HG03460 (cell line): ENCODE measurements at regions not wholly inside any gene's neighbourhood (a gene's known extent, or its start where the extent isn't known, plus 50 kb on each side); places are given as distances from the start of the nearest gene placed in this dataset.

Source experiments
- ATAC-seq: cut with Tn5 transposase; IDR thresholded peaks from one replicate; pipeline ENCODE4 v1.9.1; 2021; ENCODE audit not compliant: unreplicated experiment

DNA sequence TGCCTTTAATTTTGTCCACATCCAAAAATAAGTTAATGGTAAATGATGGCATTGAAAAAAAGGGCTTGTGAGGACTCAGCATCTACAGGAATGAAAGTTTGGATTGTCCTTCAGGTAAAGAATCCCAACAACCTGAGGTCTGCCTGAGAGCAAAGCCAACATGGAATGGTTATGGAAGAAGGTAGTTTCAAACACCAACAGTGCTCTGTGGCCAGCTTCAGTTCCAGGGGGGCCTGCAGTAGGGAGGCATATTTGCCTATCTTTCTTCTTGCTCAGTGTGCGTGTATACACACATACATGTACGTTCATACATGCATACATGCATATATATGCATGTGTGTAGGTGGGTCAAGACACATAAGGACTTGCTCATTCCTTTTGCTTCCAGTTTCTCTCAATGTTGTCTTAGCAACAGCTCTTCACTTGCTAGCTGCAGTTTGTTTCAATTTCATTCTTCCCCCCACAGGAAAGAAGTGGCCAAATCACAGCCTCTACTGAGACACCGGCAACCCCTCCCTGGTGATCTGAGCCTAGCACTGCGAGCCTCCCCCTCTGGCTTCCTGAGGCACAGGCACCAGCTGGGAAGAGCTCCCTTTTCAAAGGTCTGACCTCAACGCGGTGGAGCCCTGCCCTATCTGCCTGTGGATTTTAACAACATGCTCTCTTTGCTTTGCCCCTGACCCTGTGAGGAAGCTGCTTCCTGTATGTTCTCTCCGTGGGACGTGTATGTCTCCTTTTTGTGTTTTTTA is 146.2 kb downstream of the KLF13 start:
- peak; percentile 81 for ATAC-seq

DNA sequence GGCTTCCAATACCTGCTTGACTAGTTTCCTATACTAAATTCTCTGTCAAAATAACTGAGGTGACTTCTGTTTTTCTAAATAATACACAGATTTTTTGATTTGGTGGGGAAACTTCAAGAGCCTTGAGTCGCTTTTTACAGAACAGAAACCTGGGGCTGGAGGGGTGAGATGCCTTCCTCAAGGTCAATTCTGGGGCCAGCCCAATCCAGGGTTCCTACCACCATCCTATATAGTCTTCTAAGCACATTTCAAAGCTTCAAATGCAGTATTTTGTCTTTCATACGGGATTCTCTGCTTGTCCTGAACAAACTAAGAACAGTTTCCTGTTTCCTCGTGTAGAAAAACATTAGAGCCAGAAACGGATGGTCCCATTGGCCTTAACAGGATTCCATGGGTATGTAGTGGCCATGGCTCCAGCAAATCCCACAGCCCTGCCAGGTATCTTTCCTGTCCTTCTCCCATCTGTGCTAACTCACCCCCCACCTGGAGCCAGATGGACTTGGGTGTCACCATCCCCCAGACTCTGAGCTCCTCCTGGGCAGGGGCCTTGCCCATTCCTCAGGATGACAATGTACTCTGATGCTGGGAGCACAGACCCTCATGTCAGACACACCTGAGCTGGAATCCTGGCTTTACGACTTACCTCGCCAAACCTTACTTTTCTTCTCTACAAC is 146.9 kb downstream of the KLF13 start:
- no peak for ATAC-seq

DNA sequence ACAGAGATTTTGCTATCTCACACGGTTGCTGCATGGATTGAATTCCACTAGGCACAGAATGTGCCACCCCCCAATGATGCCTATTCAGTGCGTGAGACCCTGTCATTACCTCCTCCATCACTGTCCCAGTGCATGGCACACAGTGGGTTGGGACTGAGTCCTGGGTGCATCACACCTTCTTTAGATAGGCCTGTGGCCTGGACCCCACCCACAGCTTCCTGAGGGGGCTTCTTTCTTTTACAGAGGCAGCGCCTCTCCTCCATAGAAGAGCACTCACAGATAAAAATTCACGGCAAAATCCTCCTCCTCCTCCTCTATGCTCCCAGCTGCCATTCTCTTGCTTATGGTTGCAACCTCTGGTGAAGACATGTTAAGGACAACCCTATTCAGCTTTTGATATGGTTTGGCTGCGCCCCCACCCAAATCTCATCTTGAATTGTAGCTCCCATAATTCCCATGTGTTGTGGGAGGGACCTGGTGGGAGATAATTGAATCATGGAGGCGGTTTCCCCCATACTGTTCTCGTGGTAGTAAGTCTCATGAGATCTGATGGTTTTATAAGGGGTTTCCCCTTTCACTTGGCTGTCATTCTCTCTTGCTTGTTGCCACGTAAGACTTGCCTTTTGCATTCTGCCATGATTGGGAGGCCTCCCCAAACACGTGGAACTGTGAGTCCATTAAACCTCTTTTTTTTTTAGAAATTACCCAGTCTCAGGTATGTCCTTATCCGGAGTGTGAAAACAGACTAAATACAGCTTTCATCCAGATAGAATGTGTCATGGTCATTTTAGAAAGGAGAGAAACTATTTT is 147.6 kb downstream of the KLF13 start:
- ATAC-seq = no peak

DNA sequence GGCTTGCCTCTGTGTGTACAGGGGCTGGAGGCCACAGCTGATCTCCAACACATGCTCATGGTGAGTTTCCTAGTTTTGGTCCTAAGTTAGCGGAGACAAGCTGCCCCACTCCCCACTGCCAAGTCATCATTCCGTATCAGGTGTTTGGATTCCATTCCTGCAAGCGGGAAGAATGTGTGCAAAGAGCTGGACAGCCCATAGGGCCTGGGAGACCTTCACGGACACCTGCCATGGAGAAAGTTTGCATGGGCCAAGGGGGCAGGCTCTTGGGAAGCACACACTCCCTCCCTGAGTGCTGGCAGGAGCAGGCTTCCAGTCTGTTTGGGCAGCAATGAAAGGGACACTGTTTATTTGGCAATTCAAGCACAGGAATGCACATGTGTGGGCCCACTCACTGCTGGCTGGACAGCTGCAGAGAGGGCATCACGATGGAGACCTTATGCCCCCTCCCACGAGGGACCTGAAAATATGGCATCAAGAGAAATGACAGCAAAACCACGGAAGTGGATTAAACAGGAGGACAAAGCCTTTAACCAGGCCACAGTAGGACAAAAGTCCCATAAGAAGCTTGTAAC is 149.7 kb downstream of the KLF13 start:
- no peak for ATAC-seq

DNA sequence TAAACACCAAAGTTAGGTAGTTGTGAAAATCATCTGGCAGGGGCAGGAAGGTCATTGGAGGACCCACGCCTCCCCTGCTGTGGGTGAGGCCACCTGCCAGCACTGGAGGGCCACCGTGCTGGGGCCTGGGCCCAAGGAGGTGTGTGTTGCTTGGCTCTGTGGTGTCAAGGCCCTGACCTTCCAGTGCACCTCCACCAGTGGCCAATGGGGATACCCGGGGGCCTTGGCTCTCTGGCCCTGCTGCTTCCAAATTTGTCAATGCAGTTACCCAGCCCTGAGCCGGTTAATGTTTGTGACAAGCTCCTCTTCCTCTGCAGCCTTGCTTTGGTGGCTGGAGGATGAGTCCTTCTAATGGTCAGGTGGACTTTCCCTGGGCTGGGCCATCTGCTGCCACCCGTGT is 150.2 kb downstream of the KLF13 start:
- no peak for ATAC-seq

DNA sequence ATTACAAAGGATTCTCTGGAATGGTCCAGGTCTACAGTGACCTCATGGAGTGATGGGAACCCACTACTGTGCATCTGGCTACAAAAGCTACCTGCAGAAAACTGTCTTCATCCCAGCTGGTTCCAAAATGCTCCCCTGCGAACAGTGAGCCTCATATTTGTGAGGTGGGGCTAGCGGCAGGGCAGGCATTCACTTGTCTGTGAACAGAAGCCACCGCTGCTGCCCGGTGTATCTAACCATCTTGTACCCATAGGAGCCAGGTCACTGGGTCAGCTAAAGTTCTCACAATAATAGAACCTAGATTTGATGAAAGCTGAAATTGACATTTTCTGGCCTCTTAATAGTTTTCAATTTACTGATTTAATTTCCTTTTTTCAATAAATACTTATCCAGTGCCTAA is 150.7 kb downstream of the KLF13 start:
- ATAC-seq = no peak

DNA sequence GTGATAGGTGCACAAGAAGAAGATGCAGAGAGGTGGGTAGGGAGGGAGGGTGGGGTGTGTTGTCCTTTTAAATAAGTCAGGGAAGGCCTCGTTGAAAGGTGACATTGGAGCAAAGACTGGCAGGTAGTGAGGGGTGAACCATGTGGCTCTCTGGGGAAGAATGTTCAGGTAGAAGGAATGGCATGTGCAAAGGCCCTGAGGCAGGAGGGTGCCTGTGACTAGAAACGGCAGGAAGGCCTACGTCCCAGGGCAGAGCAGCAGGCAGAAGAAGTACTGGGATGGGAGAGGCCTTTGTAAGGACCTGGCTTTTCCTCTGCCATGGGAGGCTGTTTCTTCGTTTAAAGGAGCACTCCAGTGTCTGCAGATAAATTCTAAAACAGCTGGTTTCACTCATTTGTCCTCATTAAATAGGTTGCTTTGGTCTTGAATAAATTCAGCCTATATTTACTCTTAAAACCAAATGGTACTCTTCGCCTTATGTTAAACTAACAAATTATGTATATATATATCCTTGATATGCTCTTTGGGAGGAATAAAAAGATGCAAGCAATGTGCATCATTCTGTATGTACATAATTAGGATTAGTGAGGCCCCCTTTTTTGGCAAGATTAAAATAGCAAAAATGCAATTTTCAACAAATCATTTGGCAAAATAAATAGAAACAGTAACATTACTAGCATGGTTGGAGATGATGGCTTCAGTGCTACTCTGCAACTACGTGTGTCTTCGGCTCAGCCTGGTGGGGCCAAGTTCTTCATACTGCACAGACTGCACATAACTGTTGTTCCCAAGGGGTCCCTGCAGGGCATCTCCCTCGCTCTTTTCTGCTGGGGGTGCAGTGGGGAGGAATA is 151.4 kb downstream of the KLF13 start:
- ATAC-seq = no peak

DNA sequence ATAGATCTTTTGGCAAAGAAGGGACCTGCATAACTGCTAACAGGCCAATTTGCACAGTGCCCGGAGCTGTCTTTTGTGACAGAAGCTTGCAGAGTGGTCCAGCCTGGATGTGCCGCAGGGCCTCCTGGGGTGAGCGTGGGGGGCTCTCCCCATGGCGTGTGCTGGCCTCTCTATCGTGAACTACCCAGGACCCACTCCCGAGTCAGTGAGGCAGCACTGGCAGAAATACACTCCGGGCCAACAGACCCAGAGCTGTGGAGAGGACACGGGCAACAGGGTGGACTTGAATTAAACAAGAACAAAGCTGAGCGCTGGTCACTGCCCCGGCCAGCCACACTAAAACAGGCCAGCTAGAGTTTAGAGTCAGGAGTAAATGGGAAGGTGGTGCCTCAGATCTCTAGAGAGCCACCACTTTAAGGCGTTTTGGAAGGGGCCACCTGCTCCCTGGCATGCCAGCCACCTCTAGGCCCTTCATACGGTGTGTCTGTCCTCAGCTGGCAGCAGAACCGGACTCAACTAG is 152.1 kb downstream of the KLF13 start:
- no peak for ATAC-seq

DNA sequence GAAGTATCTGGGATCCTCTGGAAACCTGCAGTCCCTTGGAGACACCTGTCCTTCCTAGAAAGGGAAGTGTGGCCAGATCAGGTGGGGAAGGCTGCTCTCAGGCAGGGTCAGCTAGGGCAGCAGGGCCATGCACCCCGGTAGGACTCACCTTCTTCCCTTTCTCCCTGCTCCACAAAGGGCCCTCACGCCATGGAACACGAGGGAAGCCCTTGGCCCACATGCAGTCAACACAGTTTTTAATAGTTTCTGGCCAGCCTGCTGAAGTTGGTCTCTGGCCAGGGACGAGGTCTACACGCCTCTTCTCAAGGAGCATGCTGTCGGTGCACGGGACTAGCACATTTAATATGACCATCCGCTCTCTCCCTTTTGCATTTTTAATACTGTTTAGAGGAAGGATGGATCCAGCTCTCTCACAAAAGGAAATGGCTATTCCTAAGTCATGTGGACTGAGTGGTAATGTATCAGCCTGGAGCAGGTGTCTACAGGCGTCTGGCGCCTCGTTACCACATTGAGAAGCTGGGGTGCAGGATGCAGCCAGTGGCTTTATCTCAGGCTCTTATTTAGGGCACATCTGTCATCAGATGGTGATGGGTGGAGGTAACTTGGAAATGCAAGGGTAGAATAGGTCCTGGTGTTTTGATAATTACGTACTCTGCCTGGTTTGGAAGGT is 153.9 kb downstream of the KLF13 start:
- ATAC-seq = no peak

DNA sequence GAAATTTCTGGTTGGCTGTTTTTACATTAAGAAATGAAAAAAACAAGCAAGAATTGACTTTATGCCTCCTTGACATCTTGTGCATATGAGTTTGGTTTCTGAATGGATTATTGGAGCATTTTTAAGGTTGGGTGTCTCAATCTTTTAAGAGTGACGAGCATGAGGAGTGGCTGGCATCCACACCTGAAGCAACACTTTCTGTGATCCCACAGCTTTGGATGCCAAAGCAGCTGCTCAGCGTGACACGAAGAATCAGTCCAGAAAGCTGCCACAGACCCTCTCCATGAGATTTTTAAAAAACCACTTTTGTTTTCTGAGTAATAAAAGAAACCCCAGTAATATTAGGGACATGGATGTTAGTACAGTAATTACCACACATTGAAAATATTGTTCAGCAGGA is 154.5 kb downstream of the KLF13 start:
- ATAC-seq = no peak

DNA sequence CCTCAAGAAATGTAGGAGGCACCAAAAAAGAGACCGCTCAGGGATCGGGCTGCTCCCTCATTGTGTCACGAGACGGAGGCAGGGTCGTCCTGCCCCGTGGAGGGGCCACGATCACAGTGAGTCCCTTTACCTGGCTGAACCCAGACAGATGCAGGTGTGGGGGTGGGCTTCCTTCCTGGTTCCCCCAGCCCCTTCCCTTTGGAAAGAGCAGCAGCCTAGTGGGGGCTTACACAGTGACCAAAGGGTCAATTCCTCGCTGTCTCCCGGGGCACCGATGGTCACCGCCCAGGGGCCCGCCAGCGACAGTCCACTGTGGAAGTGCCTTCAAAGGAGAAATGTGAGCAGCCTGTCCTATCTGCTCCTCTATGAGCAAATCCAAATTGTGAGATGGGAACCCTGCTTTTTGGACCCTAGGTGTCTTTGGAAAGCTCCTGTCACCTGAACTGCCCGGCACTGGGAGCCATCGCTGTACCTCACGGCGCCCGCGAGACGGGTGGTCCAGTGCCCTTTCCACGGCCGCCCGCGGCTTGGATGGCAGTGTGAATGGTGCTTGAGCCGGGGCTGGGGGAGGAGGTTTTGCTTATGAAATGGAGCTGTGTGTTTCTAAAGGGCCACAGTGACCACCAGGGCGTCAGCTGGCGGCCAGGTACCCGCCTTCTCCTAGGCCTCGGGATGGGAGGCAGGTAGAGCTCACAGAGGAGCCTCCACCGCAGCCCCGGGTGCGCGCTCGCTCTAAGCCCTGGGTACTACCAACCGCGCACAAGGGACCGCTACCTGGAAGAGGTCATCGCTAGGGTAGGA is 155.7 kb downstream of the KLF13 start:
- no peak for ATAC-seq

DNA sequence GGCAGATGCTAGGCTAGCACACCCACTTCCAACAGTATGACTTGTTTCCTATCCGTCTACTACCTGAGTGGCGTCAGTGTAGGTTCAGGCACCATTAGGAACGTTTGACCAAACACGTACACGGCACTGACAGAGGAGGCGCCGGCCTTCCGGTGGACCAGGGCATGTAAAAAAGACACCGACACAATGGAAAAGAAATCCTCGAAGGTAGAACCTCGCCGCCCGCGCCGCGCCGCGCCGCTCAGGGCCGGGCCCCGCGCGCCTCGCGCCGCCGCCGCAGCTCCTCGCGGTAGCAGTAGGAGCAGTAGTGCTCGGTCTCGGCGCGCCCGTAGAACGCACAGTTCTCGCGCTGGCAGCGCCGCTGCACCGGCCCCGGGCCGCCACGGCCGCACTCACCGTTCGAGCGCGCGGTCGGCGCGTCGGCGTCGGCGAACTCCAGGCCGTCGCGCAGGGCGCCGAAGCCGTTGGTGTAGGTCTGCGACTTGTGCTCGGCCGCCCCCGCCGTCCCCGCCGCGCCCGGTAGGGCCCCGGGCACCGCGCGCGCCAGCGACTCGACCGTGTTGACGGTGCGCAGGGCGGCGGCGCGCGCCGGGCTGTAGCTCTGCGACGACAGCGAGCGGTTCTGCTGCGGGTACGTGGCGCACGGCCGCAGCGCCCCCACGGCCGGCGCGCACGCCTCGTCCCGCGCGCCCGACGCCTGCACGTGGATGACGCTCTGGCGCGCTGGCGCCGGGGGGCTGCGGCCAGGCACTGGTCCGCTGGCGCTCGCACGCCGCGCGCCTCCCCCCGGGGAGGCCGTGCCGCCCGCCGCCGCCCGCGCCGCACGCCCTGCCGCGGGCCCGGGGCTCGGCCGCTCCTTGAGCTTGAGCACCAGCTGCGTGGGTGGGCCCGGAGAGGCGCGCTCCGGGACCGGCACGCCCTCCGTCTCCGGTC is 156.7 kb downstream of the KLF13 start:
- ATAC-seq = no peak

DNA sequence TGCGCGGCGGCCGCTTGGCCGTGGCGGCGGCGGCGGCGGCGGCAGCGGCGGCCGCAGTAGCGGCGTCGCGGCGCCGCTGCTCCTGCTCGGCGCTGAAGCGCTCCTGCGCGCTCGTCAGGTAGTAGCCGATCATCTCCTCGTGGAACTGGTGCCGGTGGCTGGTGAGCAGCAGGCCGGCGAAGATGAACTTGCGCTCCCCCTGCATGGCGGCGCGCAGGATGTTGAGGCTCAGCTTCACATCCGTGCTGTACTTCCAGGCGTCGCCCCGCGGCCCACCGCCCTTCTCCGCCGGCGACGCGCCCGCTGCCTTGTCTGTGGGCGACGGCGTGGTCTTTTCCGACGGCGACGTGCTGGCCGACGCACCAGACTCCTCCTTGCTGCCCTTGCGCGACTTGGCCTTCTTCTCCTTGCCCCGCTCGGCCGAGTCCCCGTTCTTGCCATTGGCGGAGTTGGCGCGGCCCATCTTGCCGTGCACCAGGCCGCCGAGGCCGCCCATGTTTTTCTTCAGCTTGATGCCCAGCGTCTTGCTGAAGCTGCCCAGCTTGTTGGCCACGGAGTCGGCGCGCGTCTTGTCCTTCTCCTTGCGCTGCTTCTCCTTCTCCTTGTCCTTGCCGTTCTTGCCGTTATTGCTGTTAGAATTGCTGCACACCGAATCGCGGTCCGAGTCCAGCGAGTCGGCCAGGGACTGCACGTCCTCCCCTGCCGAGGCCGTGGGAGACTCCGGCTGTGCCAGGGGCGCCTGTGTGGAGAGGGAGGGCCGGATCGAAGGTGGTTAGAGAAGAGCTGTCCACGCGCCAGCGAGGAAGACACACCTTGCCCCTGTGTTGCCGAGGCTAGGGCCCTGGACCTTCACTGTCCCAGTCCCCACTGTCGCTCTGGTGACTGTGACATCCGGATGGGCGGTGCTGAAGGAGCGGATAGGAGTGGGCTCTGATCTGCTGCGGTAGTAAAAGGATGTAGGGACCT is 157.6 kb downstream of the KLF13 start:
- ATAC-seq = no peak

DNA sequence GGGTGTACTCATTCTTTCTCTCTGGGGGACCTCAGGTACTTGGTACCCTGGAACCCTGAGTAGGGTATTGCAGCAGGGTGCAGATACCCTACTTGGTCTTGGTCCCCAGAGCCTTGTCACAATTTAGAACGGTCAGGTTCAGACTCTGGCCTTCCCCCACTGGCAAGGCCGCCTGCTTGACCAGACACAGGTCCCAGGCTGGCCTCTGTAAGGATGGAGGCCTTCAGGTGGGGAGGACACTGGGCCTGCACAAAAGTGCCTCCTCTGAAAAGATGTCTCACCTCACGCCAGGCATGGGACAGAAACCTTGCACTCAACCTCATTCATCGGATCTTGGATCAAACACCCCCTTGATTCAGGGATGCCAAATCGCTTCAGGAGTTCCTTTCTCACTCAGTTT is 158.4 kb downstream of the KLF13 start:
- ATAC-seq = no peak

DNA sequence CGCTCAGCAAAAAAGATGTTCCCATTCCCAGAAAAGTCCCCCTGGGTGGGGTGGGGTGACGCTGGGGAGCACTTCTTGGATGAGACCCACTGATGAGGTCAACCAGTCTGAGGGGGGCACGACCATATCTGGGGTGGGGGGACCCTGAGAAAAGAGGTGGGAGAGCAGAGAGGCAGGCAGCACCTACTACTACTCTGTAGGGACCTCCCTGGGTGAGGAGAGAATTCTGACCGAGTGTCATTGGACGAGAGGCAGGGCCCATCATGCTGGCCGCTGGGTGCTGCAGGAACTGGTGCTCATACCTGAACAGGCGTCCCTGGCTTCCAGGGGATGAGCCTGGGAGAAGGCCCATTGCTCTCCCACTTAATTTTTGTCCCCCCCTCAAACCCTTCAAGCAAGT is 158.8 kb downstream of the KLF13 start:
- ATAC-seq = no peak

DNA sequence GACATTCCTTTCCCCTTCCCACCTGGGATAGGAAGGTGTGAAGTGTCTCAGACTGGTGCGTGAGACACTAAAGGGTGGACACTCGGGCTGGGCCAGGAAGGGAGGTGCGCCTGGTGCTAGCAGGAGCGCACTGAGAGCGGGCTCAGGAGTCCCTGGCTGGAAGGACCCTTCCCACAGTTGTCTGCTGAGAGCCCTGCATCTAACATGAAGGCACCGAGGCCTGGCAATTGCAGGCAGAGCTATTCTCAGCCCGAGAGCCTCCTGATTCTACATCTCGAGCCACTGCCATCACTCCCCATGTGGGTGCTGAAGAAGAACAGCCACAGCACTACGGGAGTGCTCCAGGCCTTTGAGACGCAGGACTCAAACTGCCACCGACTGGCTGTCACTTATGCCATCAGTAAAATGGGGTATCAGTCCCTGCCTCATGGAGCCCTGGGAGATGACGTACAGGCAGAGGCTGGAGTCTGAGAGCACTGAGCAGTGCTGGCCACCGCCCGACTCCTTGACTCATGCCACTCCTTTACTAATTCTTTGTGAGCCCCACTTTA is 159.4 kb downstream of the KLF13 start:
- no peak for ATAC-seq

DNA sequence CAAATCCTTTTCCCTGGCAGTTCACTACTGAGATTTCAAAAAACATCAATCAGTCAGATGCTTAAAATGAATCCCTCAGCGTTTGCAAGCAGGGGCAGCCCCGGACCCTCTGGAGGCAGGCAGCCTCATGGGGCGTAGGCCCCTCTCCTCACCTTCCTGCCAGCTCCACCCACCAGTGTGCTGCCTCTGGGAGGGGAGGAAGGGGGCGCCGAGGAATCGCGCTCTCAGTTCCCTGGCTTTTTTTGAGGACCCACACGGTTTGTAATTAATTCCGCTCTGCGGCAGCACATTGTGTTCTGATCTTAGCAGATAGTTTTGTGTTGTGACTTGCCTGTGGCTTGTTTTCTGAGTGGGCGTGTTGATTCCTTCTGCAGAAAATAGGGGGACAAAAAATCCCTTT is 159.9 kb downstream of the KLF13 start:
- ATAC-seq = no peak
